ENCODE measurements at regions not wholly inside any gene's neighbourhood (a gene's known extent, or its start where the extent isn't known, plus 50 kb on each side); places are given as distances from the start of the nearest gene placed in this dataset.

DNA sequence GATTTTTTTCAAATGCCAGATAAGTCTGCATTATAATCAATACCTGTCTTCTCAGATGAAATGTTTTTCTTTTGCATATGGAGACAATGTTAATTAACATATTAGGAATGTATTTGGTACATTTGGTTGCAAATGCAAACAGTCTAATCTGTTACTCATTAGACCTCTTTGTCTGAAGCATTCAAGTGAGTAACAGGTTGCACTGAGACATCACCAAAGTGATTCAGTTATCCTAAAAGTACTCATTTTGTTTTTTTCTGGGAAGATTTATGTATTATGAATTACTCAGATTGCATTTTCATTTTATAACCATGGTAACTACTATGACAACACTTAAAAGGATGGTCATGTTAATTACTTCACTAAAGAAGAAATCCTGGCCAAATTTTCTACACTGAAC, 513.6 kb downstream of the HTR7 start:
- FAIRE-seq = no peak
- DNase-seq (ENCODE audit: insufficient read length, low spot score) = no peak
- TF ChIP-seq POLR2A (IDR thresholded peaks at IDR 0.05; ENCODE audit: low read depth, low read length) = no peak

DNA sequence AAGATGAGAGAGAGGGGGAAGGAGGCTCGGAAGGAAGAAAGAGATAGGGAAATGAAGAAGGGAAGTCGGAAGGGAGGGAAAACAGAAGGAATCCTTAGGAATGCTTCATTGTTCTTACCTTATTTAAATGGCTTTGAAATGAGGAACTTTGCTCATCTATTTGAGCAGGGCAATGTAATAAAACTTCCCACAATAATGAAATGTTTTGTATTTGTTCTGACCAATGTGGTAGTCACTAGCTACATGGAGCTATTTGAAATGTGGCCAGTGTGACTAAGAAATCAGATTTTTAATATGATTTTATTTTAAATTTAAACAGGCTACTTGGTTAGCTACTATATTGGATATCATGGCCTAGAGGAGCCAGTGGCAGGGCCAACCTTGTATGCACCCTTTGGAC, 510.6 kb downstream of the HTR7 start:
- FAIRE-seq (no peak), DNase-seq (ENCODE audit: insufficient read length, low spot score) (no peak)
- TF ChIP-seq POLR2A (IDR thresholded peaks at IDR 0.05; ENCODE audit: low read depth, low read length) = no peak

DNA sequence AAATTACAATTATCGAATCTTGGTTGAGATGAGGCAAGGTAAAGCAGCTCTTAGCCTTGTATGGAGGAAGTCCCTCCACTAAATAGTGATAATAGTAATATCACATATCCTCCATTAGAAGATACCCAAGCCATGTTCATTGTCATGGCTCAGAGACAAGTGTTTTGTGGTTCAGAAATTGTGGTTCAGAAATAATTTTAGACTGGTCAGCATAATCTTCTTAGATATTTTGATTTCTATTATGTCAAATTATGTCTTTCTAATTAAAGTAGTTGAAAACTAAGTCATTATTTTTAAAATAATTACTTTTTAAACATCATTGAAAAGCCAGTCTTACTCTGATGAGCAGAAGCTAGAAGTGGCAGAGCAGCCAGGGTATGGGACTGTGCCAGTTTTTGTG, 507.7 kb downstream of the HTR7 start:
- TF ChIP-seq POLR2A (IDR thresholded peaks at IDR 0.05; ENCODE audit: low read depth, low read length) = no peak
- DNase-seq (ENCODE audit: insufficient read length, low spot score) = no peak
- no peak for FAIRE-seq

DNA sequence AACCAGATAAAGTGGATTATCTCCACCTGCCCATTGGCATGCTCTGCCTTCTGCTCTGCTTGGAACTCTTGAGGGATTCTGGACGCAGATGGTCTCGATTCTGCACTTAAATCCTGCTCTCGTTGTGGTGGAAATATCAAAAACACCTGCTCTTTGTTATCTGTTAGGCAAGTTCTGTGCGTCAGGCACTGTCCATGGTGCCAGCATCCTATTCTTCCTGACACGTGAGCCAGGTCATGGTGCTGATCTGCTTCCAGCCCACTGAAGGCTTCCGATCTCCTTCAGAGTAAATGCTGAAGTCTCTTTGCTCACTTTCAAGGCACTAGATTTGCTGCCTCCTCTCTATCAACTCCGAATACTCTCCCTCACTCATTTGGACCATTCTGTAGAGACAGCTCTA, 505.6 kb downstream of the HTR7 start:
- no peak for DNase-seq (ENCODE audit: insufficient read length, low spot score)
- no peak for TF ChIP-seq POLR2A (IDR thresholded peaks at IDR 0.05; ENCODE audit: low read depth, low read length)
- no peak for FAIRE-seq

DNA sequence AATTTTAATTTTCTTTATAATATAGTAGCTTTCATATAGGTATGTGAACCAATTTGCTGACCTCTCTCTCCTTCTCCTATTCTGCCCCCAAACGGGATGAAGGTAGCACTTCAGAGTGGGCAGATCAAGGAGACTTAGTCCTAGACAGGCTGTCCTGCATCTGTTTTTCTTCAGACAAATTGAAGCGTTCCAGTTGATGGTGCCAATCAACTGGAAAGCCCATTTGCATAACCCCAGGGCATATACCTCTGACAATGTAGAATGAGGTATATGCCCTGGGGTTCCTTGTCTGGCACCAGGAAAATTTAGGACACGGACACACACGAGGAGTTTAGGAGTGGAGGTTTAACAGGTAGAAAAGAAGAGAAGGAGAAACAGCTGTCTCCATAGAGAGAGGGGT, 502.9 kb downstream of the HTR7 start:
- FAIRE-seq (no peak), DNase-seq (ENCODE audit: insufficient read length, low spot score) (no peak)
- no peak for TF ChIP-seq POLR2A (IDR thresholded peaks at IDR 0.05; ENCODE audit: low read depth, low read length)

DNA sequence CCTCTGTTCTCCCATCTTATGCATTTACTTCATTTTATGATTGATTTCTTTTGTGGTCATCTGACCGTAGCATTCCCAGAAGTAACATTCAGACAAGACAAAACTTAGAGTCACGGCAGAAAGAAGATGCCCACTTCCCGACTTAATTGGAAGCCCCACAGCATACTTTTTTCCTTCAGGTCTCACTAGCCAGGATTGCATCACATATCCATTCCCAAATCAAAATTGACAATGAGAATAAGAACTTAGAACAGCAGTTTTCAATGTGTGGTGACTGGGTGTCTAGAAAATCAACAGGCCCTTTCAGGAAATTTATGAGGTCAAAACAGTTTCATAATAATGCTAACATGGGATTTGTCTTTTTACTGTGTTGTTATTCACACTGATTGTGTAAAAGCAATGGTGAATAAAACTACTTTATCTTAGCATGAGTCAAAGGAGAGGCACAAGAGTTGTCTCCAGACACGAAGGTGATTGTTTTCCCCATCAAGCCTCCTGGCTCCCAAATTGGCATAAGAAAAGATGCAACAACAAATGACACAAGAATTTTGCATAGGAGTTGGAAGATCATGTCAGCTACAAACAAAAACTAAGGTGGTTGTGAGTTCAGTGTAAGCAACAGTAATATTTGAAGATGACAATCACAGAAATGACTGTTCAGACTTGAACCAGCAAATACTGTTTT, 493.9 kb downstream of the HTR7 start:
- DNase-seq (ENCODE audit: insufficient read length, low spot score) (no peak), FAIRE-seq (no peak)
- TF ChIP-seq POLR2A (IDR thresholded peaks at IDR 0.05; ENCODE audit: low read depth, low read length) = no peak

DNA sequence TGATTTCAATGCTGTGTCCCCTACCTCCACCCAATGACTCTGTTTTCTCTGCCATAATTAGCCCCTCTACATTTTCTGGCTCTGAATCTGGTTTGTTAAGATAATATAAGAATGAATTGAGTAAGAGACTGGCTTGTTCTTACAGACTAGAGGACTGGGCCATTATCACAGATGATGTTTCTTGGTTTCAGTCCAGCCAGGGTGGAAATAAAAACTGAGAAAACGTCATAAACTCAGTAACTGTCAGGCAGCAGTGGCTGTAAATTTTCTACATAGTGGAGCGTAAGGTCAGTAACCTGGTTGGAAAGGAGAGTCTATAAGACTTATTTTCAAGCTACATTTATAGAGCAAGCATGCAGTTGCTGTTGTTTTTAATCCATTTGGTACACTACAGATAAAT, 485.4 kb downstream of the HTR7 start:
- TF ChIP-seq POLR2A (IDR thresholded peaks at IDR 0.05; ENCODE audit: low read depth, low read length) = no peak
- no peak for FAIRE-seq
- no peak for DNase-seq (ENCODE audit: insufficient read length, low spot score)

DNA sequence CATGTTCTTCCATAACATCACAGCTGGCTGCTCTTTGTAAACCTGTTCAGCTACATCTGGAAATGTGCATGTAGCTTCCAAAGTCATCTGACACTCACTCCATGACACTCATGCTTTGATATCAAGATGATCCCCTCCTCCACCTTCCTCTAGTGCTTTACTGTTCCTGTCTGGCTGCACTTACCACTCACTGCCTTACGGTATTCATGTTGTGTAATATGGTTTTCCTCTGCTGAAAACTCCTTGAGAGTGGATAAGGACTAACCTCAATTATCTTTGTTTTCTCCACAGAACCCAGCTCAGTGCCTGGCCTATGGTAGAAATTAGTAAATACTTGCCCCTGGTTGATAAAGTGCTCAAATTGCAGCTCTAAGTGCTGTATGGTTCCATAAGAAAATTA, 483.9 kb downstream of the HTR7 start:
- no peak for TF ChIP-seq POLR2A (IDR thresholded peaks at IDR 0.05; ENCODE audit: low read depth, low read length)
- DNase-seq (ENCODE audit: insufficient read length, low spot score) (no peak), FAIRE-seq (no peak)

DNA sequence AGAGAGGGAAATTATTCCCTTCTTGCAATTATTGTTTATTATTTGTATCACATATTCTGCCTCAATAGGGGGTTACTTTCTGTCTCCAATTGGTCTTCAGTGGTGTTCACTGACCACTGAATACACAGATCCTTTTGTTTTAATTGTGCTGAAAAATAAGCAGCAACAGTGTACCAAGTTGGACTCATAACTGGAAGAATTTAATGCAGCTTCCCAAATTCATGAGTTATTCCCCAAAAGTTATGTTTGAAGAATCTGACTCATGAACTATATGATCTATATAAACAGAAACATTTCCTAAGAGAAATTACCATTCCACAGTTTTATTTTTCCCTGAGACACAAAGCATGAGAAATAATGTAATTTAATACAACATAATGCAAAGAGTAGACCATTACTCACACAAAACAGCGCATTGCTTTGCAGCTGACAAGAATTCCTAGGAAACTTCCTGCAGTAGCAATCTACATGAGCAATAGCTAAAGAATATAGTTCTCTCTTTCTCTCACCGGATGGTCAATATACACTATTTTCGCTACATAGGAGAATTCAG, 479.2 kb downstream of the HTR7 start:
- DNase-seq (ENCODE audit: insufficient read length, low spot score) (no peak), FAIRE-seq (no peak)
- TF ChIP-seq POLR2A (IDR thresholded peaks at IDR 0.05; ENCODE audit: low read depth, low read length) = no peak

DNA sequence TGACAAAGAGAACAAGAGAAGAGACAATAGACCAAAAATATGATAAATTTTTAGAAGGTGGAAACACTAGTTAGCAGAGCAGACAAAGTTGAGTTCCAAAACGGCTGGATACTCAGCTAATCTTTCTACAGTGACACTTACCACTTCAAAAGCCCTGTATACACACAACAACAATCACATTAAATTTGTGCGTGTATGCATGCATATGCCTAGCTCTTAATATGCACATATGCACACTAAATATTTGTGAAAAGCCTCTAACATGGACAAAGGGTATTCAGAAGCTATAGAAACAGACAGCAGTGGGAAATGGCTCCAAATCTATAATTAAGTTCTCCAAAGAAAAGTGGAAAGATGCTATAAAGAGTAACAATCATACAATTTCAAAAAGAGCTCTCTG, 476.4 kb downstream of the HTR7 start:
- no peak for FAIRE-seq
- TF ChIP-seq POLR2A (IDR thresholded peaks at IDR 0.05; ENCODE audit: low read depth, low read length) = no peak
- DNase-seq (ENCODE audit: insufficient read length, low spot score) = no peak

DNA sequence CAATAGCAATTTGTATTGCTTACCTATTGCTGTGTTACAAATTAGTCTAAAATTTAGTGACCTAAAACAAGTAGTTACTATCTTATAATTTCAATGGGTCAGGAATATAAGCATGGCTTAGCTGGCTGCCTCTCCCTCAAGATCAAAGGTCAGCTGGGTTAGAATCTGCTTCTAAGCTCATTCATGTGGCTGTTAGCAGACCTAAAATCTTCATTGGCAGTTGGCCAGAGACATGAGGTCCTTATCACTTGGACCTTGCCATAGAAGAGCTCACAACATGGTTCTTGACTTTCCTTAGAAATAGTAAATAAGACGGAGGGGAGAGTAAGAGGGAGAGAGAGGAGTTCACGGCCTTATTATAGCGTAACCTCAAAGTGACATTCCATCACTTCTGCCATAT, 468.0 kb downstream of the HTR7 start:
- DNase-seq (ENCODE audit: insufficient read length, low spot score) = no peak
- TF ChIP-seq POLR2A (IDR thresholded peaks at IDR 0.05; ENCODE audit: low read depth, low read length) = no peak
- no peak for FAIRE-seq

DNA sequence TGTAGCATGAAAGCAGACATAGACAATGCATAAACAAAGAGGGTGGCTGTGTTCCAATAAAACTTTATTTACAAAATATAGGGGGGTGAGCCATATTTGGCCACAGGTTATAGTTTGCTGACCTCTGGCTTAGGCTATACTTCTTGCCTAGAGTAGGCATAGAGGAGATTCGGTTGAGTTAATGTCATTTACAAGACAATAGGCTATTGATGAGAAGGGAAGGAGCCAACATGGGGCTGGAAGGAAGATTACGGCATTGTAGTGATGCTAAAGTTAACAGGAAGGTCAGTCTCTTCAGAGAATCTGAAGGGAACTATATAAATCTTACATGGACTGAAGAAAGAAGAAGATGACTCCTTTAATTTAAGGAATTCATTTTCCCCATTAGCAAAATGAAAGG, 463.5 kb downstream of the HTR7 start:
- DNase-seq (ENCODE audit: insufficient read length, low spot score) = no peak
- no peak for FAIRE-seq
- TF ChIP-seq POLR2A (IDR thresholded peaks at IDR 0.05; ENCODE audit: low read depth, low read length) = no peak

DNA sequence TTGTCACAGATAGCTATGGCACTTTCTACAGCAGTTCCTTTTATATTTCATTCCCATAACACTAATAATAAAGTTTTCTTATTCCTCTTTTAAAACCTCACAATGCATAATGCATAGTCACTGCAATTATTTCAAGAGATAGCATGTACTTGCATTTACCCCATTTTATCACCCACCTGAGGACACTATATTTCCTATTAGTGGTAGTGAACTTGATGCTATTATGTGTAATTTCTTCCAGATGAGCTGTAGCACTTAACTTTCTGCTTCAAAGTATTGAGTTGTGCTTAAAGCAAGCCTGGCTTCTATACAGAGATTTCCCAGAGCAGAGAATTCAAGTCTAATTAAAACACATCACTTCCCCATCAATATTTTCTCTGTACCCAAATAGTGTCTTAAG, 461.1 kb downstream of the HTR7 start:
- TF ChIP-seq POLR2A (IDR thresholded peaks at IDR 0.05; ENCODE audit: low read depth, low read length) = no peak
- DNase-seq (ENCODE audit: insufficient read length, low spot score) (no peak), FAIRE-seq (no peak)

DNA sequence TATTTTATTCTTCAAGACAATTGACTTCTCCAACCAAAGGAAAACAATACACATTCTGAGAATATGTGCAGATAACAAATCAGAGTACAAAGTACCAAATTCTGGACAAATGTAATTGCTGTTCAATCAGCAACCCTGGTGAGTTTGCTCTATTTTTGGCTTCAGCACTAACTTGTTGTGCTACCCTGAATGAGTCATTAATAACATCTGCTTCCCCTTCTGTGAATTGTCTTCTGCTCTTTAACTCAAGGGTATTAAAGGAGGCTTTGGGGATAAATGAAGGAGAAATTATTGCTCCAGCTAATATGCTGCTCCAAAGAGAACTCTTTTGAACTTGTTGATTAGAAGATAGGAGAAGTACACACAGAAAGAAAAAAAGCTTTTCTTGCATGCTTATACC, 459.3 kb downstream of the HTR7 start:
- TF ChIP-seq POLR2A (IDR thresholded peaks at IDR 0.05; ENCODE audit: low read depth, low read length) = no peak
- DNase-seq (ENCODE audit: insufficient read length, low spot score) (no peak), FAIRE-seq (no peak)

DNA sequence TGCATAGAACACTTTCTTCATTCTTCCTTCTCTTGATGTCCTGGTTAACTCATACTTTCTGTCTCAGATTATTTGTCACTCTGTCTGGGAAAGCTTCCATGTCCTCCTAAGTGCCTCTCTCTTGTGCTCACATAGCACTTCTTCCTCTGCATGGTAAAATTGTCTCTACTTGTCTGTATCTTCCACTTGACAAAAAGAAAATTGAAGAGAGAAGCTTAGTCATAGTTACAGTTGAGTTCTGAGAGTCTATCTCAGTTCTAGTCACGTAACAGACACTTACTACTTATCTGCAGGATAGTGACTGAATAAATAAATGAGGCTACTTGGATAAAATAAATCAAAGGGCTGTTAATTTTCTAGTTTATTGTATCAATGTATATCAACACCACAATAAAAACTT, 458.1 kb downstream of the HTR7 start:
- FAIRE-seq (no peak), DNase-seq (ENCODE audit: insufficient read length, low spot score) (no peak)
- no peak for TF ChIP-seq POLR2A (IDR thresholded peaks at IDR 0.05; ENCODE audit: low read depth, low read length)
